ENCODE measurements at regions not wholly inside any gene's neighbourhood (a gene's known extent, or its start where the extent isn't known, plus 50 kb on each side); places are given as distances from the start of the nearest gene placed in this dataset.

DNA sequence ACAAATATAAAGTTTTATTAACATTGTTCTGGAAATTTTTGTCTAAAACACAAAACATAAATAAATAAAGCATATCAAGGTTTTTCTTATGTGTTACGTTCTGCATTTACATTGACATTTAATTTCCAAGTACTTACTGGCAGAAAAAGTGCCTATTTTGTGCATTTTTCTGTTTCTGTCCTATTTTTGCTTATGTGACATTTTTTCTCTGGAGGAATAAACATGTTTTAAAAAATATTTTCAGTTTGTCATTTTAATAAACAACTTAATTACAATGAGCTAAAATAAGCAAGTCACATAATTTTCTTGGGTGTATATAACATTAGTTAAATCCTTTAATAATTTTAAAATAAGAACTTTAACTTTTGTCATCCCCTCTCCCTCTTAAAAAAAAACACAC is 94.4 kb upstream of the HS3ST5 start:
- TF ChIP-seq, protein P1, sequence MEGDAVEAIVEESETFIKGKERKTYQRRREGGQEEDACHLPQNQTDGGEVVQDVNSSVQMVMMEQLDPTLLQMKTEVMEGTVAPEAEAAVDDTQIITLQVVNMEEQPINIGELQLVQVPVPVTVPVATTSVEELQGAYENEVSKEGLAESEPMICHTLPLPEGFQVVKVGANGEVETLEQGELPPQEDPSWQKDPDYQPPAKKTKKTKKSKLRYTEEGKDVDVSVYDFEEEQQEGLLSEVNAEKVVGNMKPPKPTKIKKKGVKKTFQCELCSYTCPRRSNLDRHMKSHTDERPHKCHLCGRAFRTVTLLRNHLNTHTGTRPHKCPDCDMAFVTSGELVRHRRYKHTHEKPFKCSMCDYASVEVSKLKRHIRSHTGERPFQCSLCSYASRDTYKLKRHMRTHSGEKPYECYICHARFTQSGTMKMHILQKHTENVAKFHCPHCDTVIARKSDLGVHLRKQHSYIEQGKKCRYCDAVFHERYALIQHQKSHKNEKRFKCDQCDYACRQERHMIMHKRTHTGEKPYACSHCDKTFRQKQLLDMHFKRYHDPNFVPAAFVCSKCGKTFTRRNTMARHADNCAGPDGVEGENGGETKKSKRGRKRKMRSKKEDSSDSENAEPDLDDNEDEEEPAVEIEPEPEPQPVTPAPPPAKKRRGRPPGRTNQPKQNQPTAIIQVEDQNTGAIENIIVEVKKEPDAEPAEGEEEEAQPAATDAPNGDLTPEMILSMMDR (IDR thresholded peaks at IDR 0.05 in 2 of 3, conservative IDR thresholded peaks at IDR 0.05 in 1 of 3; ENCODE audit: control insufficient read depth in 2 of 3, extremely low read depth in 1 of 3, insufficient read depth in 1 of 3, low read depth in 3 of 3, low read length in 3 of 3), result no peak
- TF ChIP-seq HDGF (IDR thresholded peaks at IDR 0.05) (no peak), EED (IDR thresholded peaks at IDR 0.05; ENCODE audit: low read depth) (no peak), EP300 (IDR thresholded peaks at IDR 0.05; ENCODE audit: borderline replicate concordance in 1 of 2, control insufficient read depth in 1 of 2, low read depth in 2 of 2, low read length in 2 of 2) (no peak), TCF7 (IDR thresholded peaks at IDR 0.05; ENCODE audit: borderline replicate concordance) (no peak)
- TF ChIP-seq, protein P2, sequence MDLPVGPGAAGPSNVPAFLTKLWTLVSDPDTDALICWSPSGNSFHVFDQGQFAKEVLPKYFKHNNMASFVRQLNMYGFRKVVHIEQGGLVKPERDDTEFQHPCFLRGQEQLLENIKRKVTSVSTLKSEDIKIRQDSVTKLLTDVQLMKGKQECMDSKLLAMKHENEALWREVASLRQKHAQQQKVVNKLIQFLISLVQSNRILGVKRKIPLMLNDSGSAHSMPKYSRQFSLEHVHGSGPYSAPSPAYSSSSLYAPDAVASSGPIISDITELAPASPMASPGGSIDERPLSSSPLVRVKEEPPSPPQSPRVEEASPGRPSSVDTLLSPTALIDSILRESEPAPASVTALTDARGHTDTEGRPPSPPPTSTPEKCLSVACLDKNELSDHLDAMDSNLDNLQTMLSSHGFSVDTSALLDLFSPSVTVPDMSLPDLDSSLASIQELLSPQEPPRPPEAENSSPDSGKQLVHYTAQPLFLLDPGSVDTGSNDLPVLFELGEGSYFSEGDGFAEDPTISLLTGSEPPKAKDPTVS (IDR thresholded peaks at IDR 0.05; ENCODE audit: low read depth, low read length), result no peak
- TF ChIP-seq, protein P3, sequence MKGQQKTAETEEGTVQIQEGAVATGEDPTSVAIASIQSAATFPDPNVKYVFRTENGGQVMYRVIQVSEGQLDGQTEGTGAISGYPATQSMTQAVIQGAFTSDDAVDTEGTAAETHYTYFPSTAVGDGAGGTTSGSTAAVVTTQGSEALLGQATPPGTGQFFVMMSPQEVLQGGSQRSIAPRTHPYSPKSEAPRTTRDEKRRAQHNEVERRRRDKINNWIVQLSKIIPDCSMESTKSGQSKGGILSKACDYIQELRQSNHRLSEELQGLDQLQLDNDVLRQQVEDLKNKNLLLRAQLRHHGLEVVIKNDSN (IDR thresholded peaks at IDR 0.05; ENCODE audit: borderline replicate concordance, extremely low read length, insufficient read depth, low read depth, low read length), result no peak
